ENCODE measurements at regions not wholly inside any gene's neighbourhood (a gene's known extent, or its start where the extent isn't known, plus 50 kb on each side); places are given as distances from the start of the nearest gene placed in this dataset.
"Not testable (repeated sequence)": the region's sequence is repeated elsewhere in the genome, so short reads cannot be mapped to it uniquely, and the experiment has no call there.

DNA sequence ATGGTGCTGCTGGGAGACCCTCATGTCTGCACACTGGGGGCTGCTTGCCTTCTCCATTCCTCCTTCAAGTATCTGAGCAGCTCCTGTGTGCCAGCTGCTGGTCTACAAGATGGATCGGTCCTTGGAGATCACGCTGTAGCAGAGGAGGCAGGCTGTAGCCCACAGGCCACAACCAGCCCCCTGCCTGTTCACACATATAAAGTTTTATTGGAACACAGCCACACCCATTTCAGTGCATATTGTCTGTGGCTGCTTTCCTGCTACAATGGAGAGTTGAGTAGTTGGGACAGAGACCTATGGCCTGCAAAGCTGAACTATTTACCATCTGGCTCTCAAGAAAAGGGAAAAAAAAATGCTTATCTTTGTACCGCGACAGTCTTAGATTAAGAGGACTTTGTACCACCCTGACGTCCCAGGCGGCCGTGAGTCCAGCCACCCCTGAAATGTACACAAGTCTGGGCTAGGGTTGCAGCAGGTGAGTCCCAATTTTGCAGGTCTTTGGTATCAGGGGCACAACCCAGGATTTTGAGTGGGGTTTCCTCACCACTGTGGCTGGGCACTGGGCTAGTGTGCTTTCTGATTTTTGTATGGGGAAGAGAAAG is 179.2 kb upstream of the OSBPL11 start:
- not testable (repeated sequence) for H3K9me3 ChIP-seq (replicated peaks in 1 of 2; ENCODE audit: control insufficient read depth in 2 of 2, insufficient read depth in 1 of 2, low read depth in 1 of 2, low read length in 2 of 2); H4K91ac ChIP-seq (ENCODE audit: low read depth, low read length, poor library complexity); H3K14ac ChIP-seq (ENCODE audit: low read length); H2AFZ ChIP-seq (ENCODE audit: low read length); H2BK12ac ChIP-seq (ENCODE audit: low read length); H4K8ac ChIP-seq (ENCODE audit: low read depth, low read length); H3K18ac ChIP-seq (ENCODE audit: low read length); H2BK15ac ChIP-seq (ENCODE audit: low read length); H2BK120ac ChIP-seq (ENCODE audit: low read depth, low read length); H3K4ac ChIP-seq (ENCODE audit: low read length); H3K9ac ChIP-seq (ENCODE audit: low read depth, low read length, poor library complexity); DNase-seq (ENCODE audit: low spot score); H3K27ac ChIP-seq (replicated peaks; ENCODE audit: low read length); H3K36me3 ChIP-seq (replicated peaks in 1 of 2; ENCODE audit: control insufficient read depth in 2 of 2, insufficient read depth in 2 of 2, low read length in 2 of 2); H3K27me3 ChIP-seq (ENCODE audit: control insufficient read depth in 3 of 3, insufficient read depth in 3 of 3, low read depth in 1 of 3, low read length in 3 of 3); H2AK5ac ChIP-seq (ENCODE audit: low read depth, low read length); H3K4me2 ChIP-seq (ENCODE audit: insufficient read depth, low read length, poor library complexity, severe bottlenecking); H2BK5ac ChIP-seq (ENCODE audit: low read length); H3K23ac ChIP-seq (ENCODE audit: low read depth, low read length, poor library complexity); H3K4me3 ChIP-seq (ENCODE audit: low read length in 2 of 2); H3K79me1 ChIP-seq (ENCODE audit: low read depth, low read length); H3K4me1 ChIP-seq (ENCODE audit: control insufficient read depth in 2 of 2, insufficient read depth in 1 of 2, low read depth in 1 of 2, low read length in 2 of 2)
- WGBS, 2 donors (ENCODE audit: extremely low coverage in 2 of 2, insufficient read length in 2 of 2, insufficient replicate concordance in 1 of 2) = no CpG with 5 or more reads among the region's 7 CpGs

- H3K4ac ChIP-seq (ENCODE audit: low read length); H3K9ac ChIP-seq (ENCODE audit: low read depth, low read length, poor library complexity); H4K91ac ChIP-seq (ENCODE audit: low read depth, low read length, poor library complexity); H3K36me3 ChIP-seq (replicated peaks in 1 of 2; ENCODE audit: control insufficient read depth in 2 of 2, insufficient read depth in 2 of 2, low read length in 2 of 2); H2AK5ac ChIP-seq (ENCODE audit: low read depth, low read length); H3K18ac ChIP-seq (ENCODE audit: low read length); H2BK5ac ChIP-seq (ENCODE audit: low read length); H2BK120ac ChIP-seq (ENCODE audit: low read depth, low read length); H4K8ac ChIP-seq (ENCODE audit: low read depth, low read length); DNase-seq (ENCODE audit: low spot score); H3K14ac ChIP-seq (ENCODE audit: low read length); H3K4me1 ChIP-seq (ENCODE audit: control insufficient read depth in 2 of 2, insufficient read depth in 1 of 2, low read depth in 1 of 2, low read length in 2 of 2); H3K27me3 ChIP-seq (ENCODE audit: control insufficient read depth in 3 of 3, insufficient read depth in 3 of 3, low read depth in 1 of 3, low read length in 3 of 3); H3K4me2 ChIP-seq (ENCODE audit: insufficient read depth, low read length, poor library complexity, severe bottlenecking); H3K4me3 ChIP-seq (ENCODE audit: low read length in 2 of 2); H2BK12ac ChIP-seq (ENCODE audit: low read length); H2BK15ac ChIP-seq (ENCODE audit: low read length); H3K27ac ChIP-seq (replicated peaks; ENCODE audit: low read length); H3K9me3 ChIP-seq (replicated peaks in 1 of 2; ENCODE audit: control insufficient read depth in 2 of 2, insufficient read depth in 1 of 2, low read depth in 1 of 2, low read length in 2 of 2); H3K23ac ChIP-seq (ENCODE audit: low read depth, low read length, poor library complexity); H2AFZ ChIP-seq (ENCODE audit: low read length); H3K79me1 ChIP-seq (ENCODE audit: low read depth, low read length): not testable (repeated sequence)
- no CpG with 5 or more reads among the region's 3 CpGs for WGBS, 2 donors (ENCODE audit: extremely low coverage in 2 of 2, insufficient read length in 2 of 2, insufficient replicate concordance in 1 of 2)
Measured at GRCh38 chr3:125775106-125775505, 179.8 kb upstream of the OSBPL11 start.

DNA sequence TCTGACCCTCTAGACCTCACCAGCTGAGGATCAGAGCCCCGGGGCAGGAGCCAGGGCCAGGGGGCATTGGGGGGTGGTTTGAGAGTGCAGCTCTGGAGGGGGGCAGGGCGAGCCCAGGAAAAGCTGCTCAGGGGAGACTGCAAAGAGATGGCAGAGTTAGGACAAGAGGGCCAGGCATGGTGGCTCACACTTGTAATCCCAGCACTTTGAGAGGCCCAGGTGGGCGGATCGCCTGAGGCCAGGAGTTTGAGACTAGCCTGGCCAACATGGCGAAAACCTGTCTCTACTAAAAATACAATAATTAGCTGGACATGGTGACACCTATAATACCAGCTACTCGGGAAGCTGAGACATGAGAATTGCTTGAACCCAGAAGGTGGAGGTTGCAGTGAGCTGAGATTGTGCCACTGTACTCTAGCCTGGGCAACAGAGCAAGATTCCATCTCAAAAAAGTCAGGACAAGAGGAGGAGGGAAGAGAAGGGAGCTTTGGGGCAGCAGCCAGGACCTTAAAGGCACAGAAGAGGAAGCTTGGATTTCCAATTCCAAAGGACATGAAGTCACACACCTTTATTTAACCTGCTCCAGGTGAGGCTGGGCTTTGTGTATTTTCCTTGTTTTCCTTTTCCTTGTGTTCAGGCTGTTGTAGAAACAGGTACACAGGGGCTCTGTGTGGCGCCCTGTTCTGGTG is 180.5 kb upstream of the OSBPL11 start:
- not testable (repeated sequence) for H3K27ac ChIP-seq (replicated peaks; ENCODE audit: low read length); H3K79me1 ChIP-seq (ENCODE audit: low read depth, low read length); H2AK5ac ChIP-seq (ENCODE audit: low read depth, low read length); DNase-seq (ENCODE audit: low spot score); H2BK5ac ChIP-seq (ENCODE audit: low read length); H3K9ac ChIP-seq (ENCODE audit: low read depth, low read length, poor library complexity); H2AFZ ChIP-seq (ENCODE audit: low read length); H3K18ac ChIP-seq (ENCODE audit: low read length); H2BK12ac ChIP-seq (ENCODE audit: low read length); H3K4me1 ChIP-seq (ENCODE audit: control insufficient read depth in 2 of 2, insufficient read depth in 1 of 2, low read depth in 1 of 2, low read length in 2 of 2); H3K14ac ChIP-seq (ENCODE audit: low read length); H4K91ac ChIP-seq (ENCODE audit: low read depth, low read length, poor library complexity); H3K36me3 ChIP-seq (replicated peaks in 1 of 2; ENCODE audit: control insufficient read depth in 2 of 2, insufficient read depth in 2 of 2, low read length in 2 of 2); H3K4ac ChIP-seq (ENCODE audit: low read length); H2BK15ac ChIP-seq (ENCODE audit: low read length); H3K4me3 ChIP-seq (ENCODE audit: low read length in 2 of 2); H3K23ac ChIP-seq (ENCODE audit: low read depth, low read length, poor library complexity); H3K9me3 ChIP-seq (replicated peaks in 1 of 2; ENCODE audit: control insufficient read depth in 2 of 2, insufficient read depth in 1 of 2, low read depth in 1 of 2, low read length in 2 of 2); H2BK120ac ChIP-seq (ENCODE audit: low read depth, low read length); H3K4me2 ChIP-seq (ENCODE audit: insufficient read depth, low read length, poor library complexity, severe bottlenecking); H4K8ac ChIP-seq (ENCODE audit: low read depth, low read length); H3K27me3 ChIP-seq (ENCODE audit: control insufficient read depth in 3 of 3, insufficient read depth in 3 of 3, low read depth in 1 of 3, low read length in 3 of 3)
- no CpG with 5 or more reads among the region's 7 CpGs for WGBS, 2 donors (ENCODE audit: extremely low coverage in 2 of 2, insufficient read length in 2 of 2, insufficient replicate concordance in 1 of 2)

DNA sequence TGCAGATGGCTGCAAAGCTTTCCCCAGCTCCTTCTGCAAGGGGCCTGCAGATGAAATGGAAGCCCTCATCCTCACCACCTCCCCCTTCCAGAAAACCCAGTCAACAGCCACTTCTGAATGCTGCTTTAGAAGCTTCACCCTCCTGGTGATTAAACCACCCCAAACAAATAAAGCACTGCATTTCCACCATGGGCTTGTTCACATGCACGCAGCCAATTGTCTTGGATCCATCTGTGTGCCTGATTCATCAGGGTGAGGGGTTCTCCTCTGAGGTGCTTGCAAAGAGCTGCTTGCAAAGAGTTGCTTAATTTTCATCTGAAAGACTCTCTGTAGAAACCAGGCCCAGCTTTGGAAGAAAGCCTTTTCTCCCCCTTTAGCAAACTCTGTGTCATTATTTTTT is 184.0 kb upstream of the OSBPL11 start:
- no CpG with 5 or more reads among the region's 1 CpG for WGBS, 2 donors (ENCODE audit: extremely low coverage in 2 of 2, insufficient read length in 2 of 2, insufficient replicate concordance in 1 of 2)
- not testable (repeated sequence) for H3K79me1 ChIP-seq (ENCODE audit: low read depth, low read length); H2BK12ac ChIP-seq (ENCODE audit: low read length); H4K91ac ChIP-seq (ENCODE audit: low read depth, low read length, poor library complexity); H3K18ac ChIP-seq (ENCODE audit: low read length); H3K36me3 ChIP-seq (replicated peaks in 1 of 2; ENCODE audit: control insufficient read depth in 2 of 2, insufficient read depth in 2 of 2, low read length in 2 of 2); H3K9me3 ChIP-seq (replicated peaks in 1 of 2; ENCODE audit: control insufficient read depth in 2 of 2, insufficient read depth in 1 of 2, low read depth in 1 of 2, low read length in 2 of 2); H2AK5ac ChIP-seq (ENCODE audit: low read depth, low read length); H3K4ac ChIP-seq (ENCODE audit: low read length); H3K23ac ChIP-seq (ENCODE audit: low read depth, low read length, poor library complexity); H3K27ac ChIP-seq (replicated peaks; ENCODE audit: low read length); DNase-seq (ENCODE audit: low spot score); H3K4me3 ChIP-seq (ENCODE audit: low read length in 2 of 2); H3K9ac ChIP-seq (ENCODE audit: low read depth, low read length, poor library complexity); H2BK5ac ChIP-seq (ENCODE audit: low read length); H3K14ac ChIP-seq (ENCODE audit: low read length); H3K4me2 ChIP-seq (ENCODE audit: insufficient read depth, low read length, poor library complexity, severe bottlenecking); H3K4me1 ChIP-seq (ENCODE audit: control insufficient read depth in 2 of 2, insufficient read depth in 1 of 2, low read depth in 1 of 2, low read length in 2 of 2); H3K27me3 ChIP-seq (ENCODE audit: control insufficient read depth in 3 of 3, insufficient read depth in 3 of 3, low read depth in 1 of 3, low read length in 3 of 3); H2BK15ac ChIP-seq (ENCODE audit: low read length); H4K8ac ChIP-seq (ENCODE audit: low read depth, low read length); H2BK120ac ChIP-seq (ENCODE audit: low read depth, low read length)
- peak overlapping the region; percentile 22 for H2AFZ ChIP-seq (ENCODE audit: low read length)

Data from neuronal stem cell (in vitro differentiated cells).